Small intestine (tissue), 7 donors: ENCODE measurements at regions not wholly inside any gene's neighbourhood (a gene's known extent, or its start where the extent isn't known, plus 50 kb on each side); places are given as distances from the start of the nearest gene placed in this dataset.

Source experiments
- DNase-seq, 2 donors: peaks; one replicate each; pipeline versions ENCODE4 v3.0.0 to v3.0.0-alpha.2; 2013
- FAIRE-seq: peaks from 2 replicates; lab custom pipeline; 2012; peaks lifted over from hg19 to GRCh38; lab: Jason Lieb, UNC
- H3K27ac ChIP-seq, 3 donors: one replicate each; pipeline ENCODE4 v1.5.1; 2013; ENCODE audit warnings: low read length in 2 of 3, mild to moderate bottlenecking in 2 of 3, control low read depth in 1 of 3, inconsistent platforms in 1 of 3, low read depth in 1 of 3, moderate library complexity in 1 of 3
- H3K27me3 ChIP-seq, 3 donors: one replicate each; pipeline ENCODE4 v1.6.1; 2013; ENCODE audit warnings: low read length in 3 of 3, inconsistent platforms in 1 of 3; ENCODE audit not compliant: control insufficient read depth in 3 of 3, insufficient read depth in 3 of 3
- H3K36me3 ChIP-seq, 3 donors: one replicate each; pipeline ENCODE4 v1.6.1; 2013; ENCODE audit warnings: low read length in 3 of 3, inconsistent platforms in 1 of 3, low read depth in 1 of 3, mild to moderate bottlenecking in 1 of 3, moderate library complexity in 1 of 3; ENCODE audit not compliant: control insufficient read depth in 3 of 3, insufficient read depth in 2 of 3
- H3K4me1 ChIP-seq, 3 donors: one replicate each; pipeline ENCODE4 v1.6.1; 2013; ENCODE audit warnings: low read length in 2 of 3, inconsistent platforms in 1 of 3, low read depth in 1 of 3, mild to moderate bottlenecking in 1 of 3, moderate library complexity in 1 of 3; ENCODE audit not compliant: control insufficient read depth in 3 of 3, insufficient read depth in 2 of 3
- H3K4me3 ChIP-seq, 3 donors: one replicate each; pipeline ENCODE4 v1.5.1; 2013; ENCODE audit warnings: low read length in 3 of 3, control low read depth in 1 of 3, inconsistent platforms in 1 of 3, low read depth in 1 of 3, mild to moderate bottlenecking in 1 of 3, moderate library complexity in 1 of 3
- H3K9me3 ChIP-seq, 2 donors: one replicate each; pipeline ENCODE4 v1.6.1; 2013; ENCODE audit warnings: low read depth in 1 of 2, low read length in 1 of 2; ENCODE audit not compliant: control insufficient read depth in 2 of 2, insufficient read depth in 1 of 2
- WGBS, 3 donors: extraction: QIAGEN DNeasy Blood & Tissue Kit; methylation state at CpG; one replicate each; pipeline ENCODE4 v1.1.7; 2013; 5-methylcytosine and 5-hydroxymethylcytosine counted together
- donor health status: healthy with polysubstance abuse.
- donor health status: control.
- donor health status: control.
- donor health status: Bipolar disorder and iron deficiency.
- donor health status: healthy.

DNA sequence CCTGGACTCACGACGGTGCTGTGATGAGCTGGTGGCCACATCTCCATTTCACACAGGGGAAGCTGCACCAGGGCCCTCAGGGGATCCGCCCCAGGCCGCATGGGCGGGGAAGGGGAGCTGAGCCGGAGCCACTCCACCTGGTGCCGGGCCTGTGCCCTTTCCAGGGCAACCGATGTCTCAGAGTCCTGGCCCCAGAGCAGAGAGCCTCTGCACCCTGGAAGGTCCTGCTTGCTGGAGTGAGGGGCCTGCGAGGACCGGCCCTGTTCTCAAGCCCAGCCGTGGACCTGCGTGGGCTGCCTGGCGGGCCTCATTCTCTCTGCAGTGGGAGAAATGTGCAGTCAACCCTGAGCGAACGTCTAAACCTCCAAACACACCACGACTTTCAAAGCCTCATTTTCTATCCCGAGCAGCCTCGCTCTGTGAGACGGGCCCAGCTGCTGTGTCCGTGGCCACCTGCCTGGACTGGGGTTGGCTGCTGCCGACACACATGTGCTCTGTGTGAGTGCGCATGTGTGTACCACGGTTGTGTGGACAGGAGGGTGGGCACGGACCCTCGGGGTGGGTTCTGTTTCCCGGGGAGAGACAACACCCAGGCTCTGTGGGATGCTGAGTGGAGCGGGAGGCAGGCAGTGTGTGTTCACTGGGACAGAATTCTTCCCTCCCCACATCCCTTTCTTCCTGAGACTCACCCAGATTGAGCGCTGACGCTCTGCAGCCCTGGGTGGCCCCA lies 163.5 kb downstream of the KIF26A start:
- DNase-seq (no peak), FAIRE-seq (no peak)
- Histone ChIP-seq H3K4me1 (no peaks in the 10 kb centered on the region), H3K4me3 (no peak overlapping the region), H3K36me3 (no peaks in the 10 kb centered on the region), H3K9me3 (no peaks in the 10 kb centered on the region), H3K27me3 (no peaks in the 10 kb centered on the region), H3K27ac (no peak overlapping the region)
- 80 to 86% (median 84%) methylated on average over 29 of the region's 29 CpGs for WGBS, 3 donors

GRCh38 chr14:104302794-104303405 lies 164.5 kb downstream of the KIF26A start:
- Histone ChIP-seq H3K4me1 (no peaks in the 10 kb centered on the region), H3K9me3 (no peaks in the 10 kb centered on the region), H3K27ac (no peak overlapping the region), H3K4me3 (no peak overlapping the region), H3K27me3 (no peaks in the 10 kb centered on the region), H3K36me3 (no peaks in the 10 kb centered on the region)
- no peak for FAIRE-seq
- WGBS, 3 donors, result 79 to 82% (median 81%) methylated on average over 16 of the region's 16 CpGs
- no peak for DNase-seq

- FAIRE-seq (no peak), DNase-seq (no peak)
- no peaks in the 10 kb centered on the region for H3K36me3 ChIP-seq
- no peaks in the 10 kb centered on the region for H3K27me3 ChIP-seq
- no peaks in the 10 kb centered on the region for H3K9me3 ChIP-seq
- H3K4me1 ChIP-seq, result no peaks in the 10 kb centered on the region
- no peak overlapping the region for H3K4me3 ChIP-seq
- WGBS, 3 donors, result 72 to 87% (median 76%) methylated on average over 24 to 29 of the region's 29 CpGs
- H3K27ac ChIP-seq, result no peak overlapping the region
Measured at GRCh38 chr14:104303705-104304425, 165.5 kb downstream of the KIF26A start.

- no peaks in the 10 kb centered on the region for H3K4me1 ChIP-seq
- H3K9me3 ChIP-seq, result no peaks in the 10 kb centered on the region
- FAIRE-seq, result no peak
- H3K27me3 ChIP-seq, result no peaks in the 10 kb centered on the region
- H3K27ac ChIP-seq, result no peak overlapping the region
- no peaks in the 10 kb centered on the region for H3K36me3 ChIP-seq
- H3K4me3 ChIP-seq, result no peak overlapping the region
- 68 to 79% (median 78%) methylated on average over 27 of the region's 27 CpGs for WGBS, 3 donors
- no peak for DNase-seq
Measured at GRCh38 chr14:104304451-104305351, 166.3 kb downstream of the KIF26A start.

DNA sequence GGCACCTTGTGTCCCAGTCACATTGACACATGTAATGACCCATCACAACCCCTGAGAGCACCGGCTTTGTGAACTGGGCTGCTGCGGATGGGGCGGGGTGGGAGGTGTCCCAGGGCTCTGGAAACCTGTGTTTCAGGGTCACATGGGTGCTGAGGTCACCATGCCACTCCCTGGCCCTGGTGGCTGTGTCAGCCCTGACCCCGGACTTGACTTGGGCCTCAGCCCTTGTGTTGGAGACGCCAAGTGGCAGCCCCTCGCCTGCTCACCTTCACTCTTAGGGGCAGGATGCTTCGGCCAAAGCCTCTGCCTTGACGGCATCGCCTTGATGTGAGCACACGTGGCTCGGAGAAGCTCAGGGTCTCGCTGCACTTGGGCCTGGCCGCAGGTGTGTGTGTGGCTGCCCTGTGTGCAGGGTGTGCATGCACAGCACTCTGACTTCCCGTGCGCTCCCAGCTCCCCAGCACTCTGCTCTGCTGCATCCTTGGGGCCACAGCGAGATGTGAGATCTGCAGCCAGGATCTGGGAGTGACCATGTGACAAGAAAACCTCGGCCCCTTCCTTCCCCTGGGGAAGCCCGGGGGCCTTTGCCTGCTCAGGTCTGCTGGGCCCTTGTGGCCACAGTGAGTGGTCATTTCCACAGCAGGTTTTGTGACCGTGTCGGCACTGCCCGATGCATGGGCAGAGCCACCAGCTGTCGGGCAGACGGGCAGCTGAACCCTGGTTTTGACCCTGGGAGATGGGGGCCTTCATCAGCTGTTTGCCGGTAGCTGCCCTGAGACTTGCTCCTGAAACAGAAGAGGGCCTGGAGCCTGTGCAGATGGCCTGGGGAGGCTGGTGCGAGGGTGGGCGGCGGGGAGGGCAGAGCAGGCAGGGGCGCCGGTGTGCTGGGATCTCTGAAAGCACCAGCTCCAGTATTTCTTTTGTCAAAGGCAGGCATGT lies 167.4 kb downstream of the KIF26A start:
- no peaks in the 10 kb centered on the region for H3K36me3 ChIP-seq
- H3K27me3 ChIP-seq, result no peaks in the 10 kb centered on the region
- DNase-seq (no peak), FAIRE-seq (no peak)
- no peaks in the 10 kb centered on the region for H3K4me1 ChIP-seq
- no peak overlapping the region for H3K4me3 ChIP-seq
- H3K27ac ChIP-seq, result no peak overlapping the region
- WGBS, 3 donors, result 83 to 87% (median 85%) methylated on average over 27 to 29 of the region's 29 CpGs
- H3K9me3 ChIP-seq, result no peaks in the 10 kb centered on the region

- DNase-seq (no peak), FAIRE-seq (no peak)
- Histone ChIP-seq H3K4me3 (no peak overlapping the region), H3K4me1 (no peaks in the 10 kb centered on the region), H3K36me3 (no peaks in the 10 kb centered on the region), H3K27me3 (no peaks in the 10 kb centered on the region), H3K27ac (no peak overlapping the region), H3K9me3 (peaks cover 0 to 4% of the 10 kb centered on the region in 2 donors)
- WGBS, 3 donors, result 72 to 77% (median 77%) methylated on average over 17 of the region's 17 CpGs
Measured at GRCh38 chr14:104306450-104307040, 168.2 kb downstream of the KIF26A start.

DNA sequence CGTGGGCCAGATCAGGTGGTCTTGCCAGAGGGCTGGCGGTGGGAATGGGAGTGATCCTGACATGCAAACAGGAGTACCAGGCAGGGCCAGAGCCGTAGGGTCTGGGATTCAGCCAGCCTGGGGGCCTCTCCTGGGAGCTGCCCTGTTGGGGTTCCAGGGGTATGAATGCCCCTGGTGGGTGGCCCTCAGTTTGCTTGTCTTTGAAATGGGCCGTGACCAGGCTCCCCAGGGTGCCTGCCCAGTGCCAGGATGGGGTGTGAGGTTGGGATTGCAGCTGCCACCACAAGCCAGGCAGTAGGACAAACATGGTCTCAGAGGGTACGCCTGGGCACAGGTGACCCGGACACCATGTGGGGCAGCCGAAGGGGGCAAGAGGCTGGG lies 168.8 kb downstream of the KIF26A start:
- WGBS, 3 donors, result 83 to 89% (median 84%) methylated on average over 7 of the region's 7 CpGs
- no peak for FAIRE-seq
- H3K4me3 ChIP-seq, result no peak overlapping the region
- H3K4me1 ChIP-seq, result no peaks in the 10 kb centered on the region
- H3K27ac ChIP-seq, result no peak overlapping the region
- DNase-seq, result no peak
- peaks cover 0 to 4% of the 10 kb centered on the region in 2 donors for H3K9me3 ChIP-seq
- H3K27me3 ChIP-seq, result no peaks in the 10 kb centered on the region
- H3K36me3 ChIP-seq, result no peaks in the 10 kb centered on the region
